ENCODE measurements at regions not wholly inside any gene's neighbourhood (a gene's known extent, or its start where the extent isn't known, plus 50 kb on each side); places are given as distances from the start of the nearest gene placed in this dataset.

GRCh38 chr16:55147396-55147795 is 176.6 kb upstream of the IRX6 start:
- Histone ChIP-seq H3K79me2 (ENCODE audit: control insufficient read depth, insufficient read depth, low read length) (no peaks in the 10 kb centered on the region), H3K9me3 (replicated peaks; ENCODE audit: control insufficient read depth, insufficient read depth, low read depth, low read length) (no peaks in the 10 kb centered on the region), H3K4me1 (replicated peaks in 1 of 2; ENCODE audit: control insufficient read depth in 2 of 2, insufficient read depth in 2 of 2, low read length in 2 of 2) (no peaks in the 10 kb centered on the region), H3K27ac (ENCODE audit: extremely low read depth, low read depth, low read length) (no peak overlapping the region), H3K4me2 (ENCODE audit: insufficient read depth, low read length) (no peak overlapping the region), H3K4me3 (no peak overlapping the region), H4K20me1 (replicated peaks; ENCODE audit: control insufficient read depth, insufficient read depth, low read length) (no peaks in the 10 kb centered on the region), H3K27me3 (ENCODE audit: control insufficient read depth in 2 of 2, insufficient read depth in 2 of 2, low read length in 2 of 2) (no peaks in the 10 kb centered on the region; a peak in 2 of 5 replicates), H3K36me3 (ENCODE audit: control insufficient read depth, insufficient read depth, low read length) (no peaks in the 10 kb centered on the region), H2AFZ (ENCODE audit: low read depth, low read length) (no peak overlapping the region), H3K9ac (ENCODE audit: insufficient read depth in 1 of 2, low read depth in 2 of 2, low read length in 2 of 2) (no peak overlapping the region), H3K9me1 (ENCODE audit: control insufficient read depth, insufficient read depth, low read length) (no peaks in the 10 kb centered on the region)
- TF ChIP-seq ZNF197 (CRISPR knock-in tag; IDR thresholded peaks at IDR 0.05; ENCODE audit: low read depth) (no peak), SMAD4 (CRISPR knock-in tag; conservative IDR thresholded peaks at IDR 0.05) (no peak), HMGN3 (IDR thresholded peaks at IDR 0.05; ENCODE audit: borderline replicate concordance, extremely low read depth, insufficient read length, low read depth, low read length) (no peak), SIRT6 (IDR thresholded peaks at IDR 0.05; ENCODE audit: low read depth, low read length) (no peak), TEAD4 (IDR thresholded peaks at IDR 0.05; ENCODE audit: low read length) (no peak), TEAD4 (CRISPR knock-in tag; IDR thresholded peaks at IDR 0.05; ENCODE audit: borderline replicate concordance) (no peak), KLF1 (tag; IDR thresholded peaks at IDR 0.05) (no peak), ZNF561 (CRISPR knock-in tag; conservative IDR thresholded peaks at IDR 0.05) (no peak), NBN (IDR thresholded peaks at IDR 0.05; ENCODE audit: low read depth) (no peak), POLR2B (IDR thresholded peaks at IDR 0.05; ENCODE audit: low read depth, partially characterized antibody) (no peak), ZNF639 (CRISPR knock-in tag; conservative IDR thresholded peaks at IDR 0.05 in 1 of 2, IDR thresholded peaks at IDR 0.05 in 1 of 2) (no peak), RFX7 (CRISPR knock-in tag; IDR thresholded peaks at IDR 0.05) (no peak), PCBP1 (IDR thresholded peaks at IDR 0.05; ENCODE audit: low read depth, low read length, poor library complexity, severe bottlenecking) (no peak), ZNF354B (CRISPR knock-in tag; IDR thresholded peaks at IDR 0.05) (no peak), KLF13 (tag; IDR thresholded peaks at IDR 0.05; ENCODE audit: borderline replicate concordance, low read depth) (no peak), ESRRA (IDR thresholded peaks at IDR 0.05; ENCODE audit: borderline replicate concordance, low read depth) (no peak), EHMT2 (IDR thresholded peaks at IDR 0.05) (no peak), ZNF586 (CRISPR knock-in tag; conservative IDR thresholded peaks at IDR 0.05) (no peak), SRSF3 (IDR thresholded peaks at IDR 0.05; ENCODE audit: insufficient read depth, low read length) (no peak), ATF2 (CRISPR knock-in tag; IDR thresholded peaks at IDR 0.05) (no peak), NR2F6 (CRISPR knock-in tag; IDR thresholded peaks at IDR 0.05) (no peak)
- in situ Hi-C loops (cut with MboI), result no loop called here
- ChIA-PET POLR2A (interaction anchor here (0.6 kb wide), 2 partner anchors 29 to 1468 kb away, joined by 3 read pairs; no protein-coding TSS in a partner anchor), CTCF (ENCODE audit: low intra/inter-chr PET ratio) (no interaction called here)
- ATAC-seq, result no peak
- WGBS (ENCODE audit: insufficient coverage, low coverage, missing lambda C conversion rate), result 0% methylated on average over 4 of the region's 4 CpGs
- intact Hi-C loops (cut with micrococcal nuclease), result no loop called here
- no TSS peak for BruUV-seq (replicated peaks)
- no peak for FAIRE-seq
- DNase-seq (ENCODE audit: extremely low read depth in 1 of 4, low spot score in 3 of 4), result no peak

Data from K562 (cell line).